Activated naive CD8-positive, alpha-beta T cell treated with anti-CD3 and anti-CD28 coated beads for 36 hours (primary cell): ENCODE measurements at regions not wholly inside any gene's neighbourhood (a gene's known extent, or its start where the extent isn't known, plus 50 kb on each side); places are given as distances from the start of the nearest gene placed in this dataset.

Experiments
- DNase-seq: peaks from one replicate; pipeline ENCODE4 v3.0.0; 2021
- H3K27ac Mint-ChIP-seq: one replicate; pipeline ENCODE4 v1.8.0; 2022; ENCODE audit warnings: mild to moderate bottlenecking, moderate library complexity, mixed read lengths
- H3K27me3 Mint-ChIP-seq: one replicate; pipeline ENCODE4 v1.8.0; 2022; ENCODE audit warnings: mild to moderate bottlenecking, mixed read lengths
- H3K36me3 Mint-ChIP-seq: one replicate; pipeline ENCODE4 v1.8.0; 2021; ENCODE audit warnings: mild to moderate bottlenecking, mixed read lengths
- H3K4me1 Mint-ChIP-seq: one replicate; pipeline ENCODE4 v1.8.0; 2021; ENCODE audit warnings: mixed read lengths
- H3K4me3 Mint-ChIP-seq: one replicate; pipeline ENCODE4 v1.8.0; 2022; ENCODE audit warnings: mild to moderate bottlenecking, moderate library complexity, mixed read lengths
- H3K9me3 Mint-ChIP-seq: one replicate; pipeline ENCODE4 v1.8.0; 2022; ENCODE audit warnings: mixed read lengths

GRCh38 chr13:111873676-111874178 lies 193.2 kb upstream of the SOX1 start:
- Mint-ChIP-seq H3K27ac (no peak overlapping the region), H3K4me3 (no peak overlapping the region), H3K27me3 (peaks cover 7% of the 10 kb centered on the region), H3K9me3 (no peaks in the 10 kb centered on the region), H3K4me1 (no peaks in the 10 kb centered on the region), H3K36me3 (no peaks in the 10 kb centered on the region)
- DNase-seq = no peak

GRCh38 chr13:111874981-111875380 lies 192.0 kb upstream of the SOX1 start:
- no peaks in the 10 kb centered on the region for H3K4me1 Mint-ChIP-seq
- no peak overlapping the region for H3K27ac Mint-ChIP-seq
- H3K27me3 Mint-ChIP-seq = peaks cover 7% of the 10 kb centered on the region
- no peak for DNase-seq
- H3K36me3 Mint-ChIP-seq = no peaks in the 10 kb centered on the region
- H3K4me3 Mint-ChIP-seq = no peak overlapping the region
- no peaks in the 10 kb centered on the region for H3K9me3 Mint-ChIP-seq

- H3K4me1 Mint-ChIP-seq = no peaks in the 10 kb centered on the region
- no peak overlapping the region for H3K4me3 Mint-ChIP-seq
- no peak overlapping the region for H3K27ac Mint-ChIP-seq
- no peaks in the 10 kb centered on the region for H3K36me3 Mint-ChIP-seq
- no peak for DNase-seq
- peaks cover 5% of the 10 kb centered on the region for H3K27me3 Mint-ChIP-seq
- H3K9me3 Mint-ChIP-seq = no peaks in the 10 kb centered on the region
Measured at GRCh38 chr13:111875915-111876314, 191.0 kb upstream of the SOX1 start.

GRCh38 chr13:111876506-111876905 lies 190.4 kb upstream of the SOX1 start:
- no peaks in the 10 kb centered on the region for H3K27me3 Mint-ChIP-seq
- no peaks in the 10 kb centered on the region for H3K4me1 Mint-ChIP-seq
- no peak overlapping the region for H3K4me3 Mint-ChIP-seq
- DNase-seq = no peak
- no peaks in the 10 kb centered on the region for H3K36me3 Mint-ChIP-seq
- no peak overlapping the region for H3K27ac Mint-ChIP-seq
- H3K9me3 Mint-ChIP-seq = no peaks in the 10 kb centered on the region

GRCh38 chr13:111877906-111878305 lies 189.0 kb upstream of the SOX1 start:
- Mint-ChIP-seq H3K27ac (no peak overlapping the region), H3K9me3 (peaks cover under 1% of the 10 kb centered on the region), H3K4me3 (no peak overlapping the region), H3K36me3 (no peaks in the 10 kb centered on the region), H3K4me1 (no peaks in the 10 kb centered on the region), H3K27me3 (no peaks in the 10 kb centered on the region)
- DNase-seq = no peak

- H3K4me3 Mint-ChIP-seq = no peak overlapping the region
- H3K36me3 Mint-ChIP-seq = no peaks in the 10 kb centered on the region
- DNase-seq = no peak
- no peaks in the 10 kb centered on the region for H3K4me1 Mint-ChIP-seq
- H3K27ac Mint-ChIP-seq = no peak overlapping the region
- H3K9me3 Mint-ChIP-seq = peaks cover 1% of the 10 kb centered on the region
- H3K27me3 Mint-ChIP-seq = no peaks in the 10 kb centered on the region
Measured at GRCh38 chr13:111879719-111880118, 187.2 kb upstream of the SOX1 start.

GRCh38 chr13:111880185-111880584 lies 186.8 kb upstream of the SOX1 start:
- H3K9me3 Mint-ChIP-seq = peaks cover 1% of the 10 kb centered on the region
- H3K4me1 Mint-ChIP-seq = no peaks in the 10 kb centered on the region
- no peak overlapping the region for H3K4me3 Mint-ChIP-seq
- DNase-seq = no peak
- H3K27ac Mint-ChIP-seq = no peak overlapping the region
- no peaks in the 10 kb centered on the region for H3K36me3 Mint-ChIP-seq
- H3K27me3 Mint-ChIP-seq = peaks cover under 1% of the 10 kb centered on the region

GRCh38 chr13:111881700-111882099 lies 185.2 kb upstream of the SOX1 start:
- no peaks in the 10 kb centered on the region for H3K4me1 Mint-ChIP-seq
- H3K27ac Mint-ChIP-seq = no peak overlapping the region
- no peak overlapping the region for H3K4me3 Mint-ChIP-seq
- H3K36me3 Mint-ChIP-seq = no peaks in the 10 kb centered on the region
- H3K9me3 Mint-ChIP-seq = peaks cover 1% of the 10 kb centered on the region
- peaks cover 9% of the 10 kb centered on the region for H3K27me3 Mint-ChIP-seq
- no peak for DNase-seq

- Mint-ChIP-seq H3K27ac (no peak overlapping the region), H3K36me3 (no peaks in the 10 kb centered on the region), H3K27me3 (peaks cover 9% of the 10 kb centered on the region), H3K9me3 (peaks cover 1% of the 10 kb centered on the region), H3K4me1 (no peaks in the 10 kb centered on the region), H3K4me3 (no peak overlapping the region)
- DNase-seq = no peak
Measured at GRCh38 chr13:111882351-111882750, 184.6 kb upstream of the SOX1 start.

- H3K27ac Mint-ChIP-seq = no peak overlapping the region
- no peak overlapping the region for H3K4me3 Mint-ChIP-seq
- peaks cover 9% of the 10 kb centered on the region for H3K27me3 Mint-ChIP-seq
- H3K4me1 Mint-ChIP-seq = no peaks in the 10 kb centered on the region
- no peak for DNase-seq
- no peaks in the 10 kb centered on the region for H3K36me3 Mint-ChIP-seq
- H3K9me3 Mint-ChIP-seq = peaks cover 1% of the 10 kb centered on the region
Measured at GRCh38 chr13:111883571-111884343, 183.2 kb upstream of the SOX1 start.

GRCh38 chr13:111886217-111886945 lies 180.6 kb upstream of the SOX1 start:
- no peaks in the 10 kb centered on the region for H3K36me3 Mint-ChIP-seq
- no peak overlapping the region for H3K4me3 Mint-ChIP-seq
- H3K27ac Mint-ChIP-seq = no peak overlapping the region
- H3K4me1 Mint-ChIP-seq = no peaks in the 10 kb centered on the region
- H3K27me3 Mint-ChIP-seq = peaks cover 24% of the 10 kb centered on the region
- peaks cover 5% of the 10 kb centered on the region for H3K9me3 Mint-ChIP-seq
- DNase-seq = no peak

- H3K9me3 Mint-ChIP-seq = peaks cover 7% of the 10 kb centered on the region
- H3K27me3 Mint-ChIP-seq = peaks cover 52% of the 10 kb centered on the region
- no peaks in the 10 kb centered on the region for H3K36me3 Mint-ChIP-seq
- peaks cover 2% of the 10 kb centered on the region for H3K4me1 Mint-ChIP-seq
- no peak overlapping the region for H3K4me3 Mint-ChIP-seq
- H3K27ac Mint-ChIP-seq = no peak overlapping the region
- no peak for DNase-seq
Measured at GRCh38 chr13:111893071-111893606, 173.8 kb upstream of the SOX1 start.

GRCh38 chr13:111893607-111894443 lies 173.1 kb upstream of the SOX1 start:
- peaks cover 7% of the 10 kb centered on the region for H3K9me3 Mint-ChIP-seq
- no peak overlapping the region for H3K27ac Mint-ChIP-seq
- DNase-seq = no peak
- peaks cover 2% of the 10 kb centered on the region for H3K4me1 Mint-ChIP-seq
- no peaks in the 10 kb centered on the region for H3K36me3 Mint-ChIP-seq
- peaks cover 52% of the 10 kb centered on the region for H3K27me3 Mint-ChIP-seq
- no peak overlapping the region for H3K4me3 Mint-ChIP-seq

- peaks cover 39% of the 10 kb centered on the region for H3K27me3 Mint-ChIP-seq
- H3K9me3 Mint-ChIP-seq = peaks cover 5% of the 10 kb centered on the region
- peaks cover 2% of the 10 kb centered on the region for H3K4me1 Mint-ChIP-seq
- H3K4me3 Mint-ChIP-seq = no peak overlapping the region
- DNase-seq = no peak
- no peak overlapping the region for H3K27ac Mint-ChIP-seq
- H3K36me3 Mint-ChIP-seq = no peaks in the 10 kb centered on the region
Measured at GRCh38 chr13:111895896-111896821, 170.8 kb upstream of the SOX1 start.
